GM21619 (cell line): ENCODE measurements at regions not wholly inside any gene's neighbourhood (a gene's known extent, or its start where the extent isn't known, plus 50 kb on each side); places are given as distances from the start of the nearest gene placed in this dataset.
"Not testable (repeated sequence)": the region's sequence is repeated elsewhere in the genome, so short reads cannot be mapped to it uniquely, and the experiment has no call there.

Source experiments
- ATAC-seq: cut with Tn5 transposase; IDR thresholded peaks from one replicate; pipeline ENCODE4 v1.9.1; 2021; ENCODE audit not compliant: unreplicated experiment

DNA sequence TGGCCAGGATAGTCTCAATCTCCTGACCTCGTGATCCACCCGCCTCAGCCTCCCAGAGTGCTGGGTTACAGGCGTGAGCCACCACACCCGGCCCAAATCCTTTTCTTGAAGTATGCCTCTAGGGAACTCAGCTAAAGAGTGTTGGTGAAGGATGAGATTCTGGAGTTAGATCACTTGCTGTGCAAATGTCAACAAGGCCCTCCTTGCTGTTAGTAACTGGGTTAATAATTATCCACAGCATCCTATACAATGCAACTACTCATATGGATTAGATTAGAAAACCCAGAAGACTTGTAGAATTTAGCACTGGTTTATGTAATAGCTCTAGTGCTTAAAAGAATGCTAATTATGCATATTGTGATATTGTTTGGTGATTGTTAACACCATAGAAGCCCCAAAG, 310.8 kb upstream of the TFPI start:
- ATAC-seq: no peak

- no peak for ATAC-seq
Observed at GRCh38 chr2:187867165-187867564, 312.9 kb upstream of the TFPI start.

- no peak for ATAC-seq
Observed at GRCh38 chr2:187869195-187869594, 315.0 kb upstream of the TFPI start.

DNA sequence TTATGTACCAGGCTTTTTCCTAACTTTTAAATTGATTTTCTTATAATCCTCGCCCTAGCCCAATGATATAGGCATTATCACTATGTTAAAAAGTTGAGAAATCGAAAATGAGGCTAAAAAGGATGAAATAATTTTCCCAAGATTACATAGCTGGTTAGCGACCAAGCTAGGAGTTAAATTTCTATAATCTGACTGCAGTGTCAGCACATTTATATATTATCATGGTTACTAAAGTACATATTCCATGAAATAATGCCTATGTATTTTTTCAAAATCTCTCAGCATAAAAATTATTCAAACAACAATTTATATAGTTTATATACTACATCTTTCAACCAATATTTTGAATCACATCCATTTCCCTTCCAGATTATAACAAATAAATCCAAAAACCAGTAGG, 317.3 kb upstream of the TFPI start:
- ATAC-seq: no peak

DNA sequence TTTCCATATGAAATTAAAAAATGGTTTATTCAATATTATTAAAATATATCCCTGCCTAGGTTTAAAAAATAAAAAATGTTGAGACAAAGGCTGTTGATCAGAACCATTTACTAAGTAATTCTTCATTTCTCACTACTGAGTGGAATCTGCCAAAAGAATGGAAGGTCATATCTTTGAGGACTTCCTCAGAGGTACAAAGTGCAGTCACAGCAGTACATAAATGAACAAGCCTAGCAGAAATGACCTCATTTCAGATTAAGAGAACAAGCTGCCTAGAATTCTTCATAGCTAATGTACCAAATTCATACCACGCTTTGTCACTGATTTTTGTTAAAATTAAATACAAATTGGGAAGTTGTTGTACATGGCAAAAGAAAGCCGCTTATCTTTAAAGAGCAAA, 318.9 kb upstream of the TFPI start:
- ATAC-seq: no peak

GRCh38 chr2:187874786-187875185, 320.6 kb upstream of the TFPI start:
- no peak for ATAC-seq

DNA sequence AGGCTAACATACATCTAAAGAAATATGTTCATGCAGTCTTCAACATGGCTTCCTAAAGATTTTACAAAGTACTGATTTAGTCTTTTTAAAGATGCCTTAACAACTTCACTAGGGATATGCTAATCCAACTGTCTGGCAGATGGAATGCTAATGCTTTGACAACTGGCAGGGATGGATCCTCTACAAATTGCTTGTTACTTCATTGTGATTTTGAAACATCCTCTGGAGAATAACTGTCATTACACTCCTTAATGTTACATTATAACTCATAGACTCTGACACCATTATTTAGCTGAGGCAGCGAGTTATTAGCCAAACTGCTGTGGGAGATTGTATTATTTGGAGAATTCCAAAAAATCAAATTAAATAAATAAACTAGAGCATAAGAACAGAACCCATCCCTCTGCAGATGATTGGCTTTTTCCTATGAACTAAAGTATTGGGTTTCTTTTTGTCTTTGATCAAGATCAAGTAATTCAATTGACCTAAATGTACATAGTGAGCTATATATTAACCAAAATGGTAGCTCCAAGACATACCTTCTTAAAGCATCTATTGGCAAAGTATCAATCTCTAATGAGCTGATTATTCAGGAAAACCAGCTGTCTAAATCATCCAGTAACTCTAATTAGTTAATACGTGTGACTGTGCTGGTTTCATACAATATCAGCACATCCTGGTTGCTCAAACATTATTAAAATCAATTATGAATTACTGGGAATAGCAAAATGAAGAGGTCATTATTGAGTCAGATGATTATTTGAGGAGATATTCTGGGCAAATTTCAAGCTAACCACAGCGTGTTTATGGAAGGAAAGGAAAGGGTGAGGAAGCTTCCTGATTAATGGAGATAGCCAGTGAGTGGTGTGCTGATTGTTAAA, 321.3 kb upstream of the TFPI start:
- no peak for ATAC-seq

GRCh38 chr2:187876554-187876953, 322.3 kb upstream of the TFPI start:
- ATAC-seq: no peak

- no peak for ATAC-seq
Observed at GRCh38 chr2:187877391-187877790, 323.2 kb upstream of the TFPI start.

GRCh38 chr2:187878112-187878511, 323.9 kb upstream of the TFPI start:
- ATAC-seq: no peak

DNA sequence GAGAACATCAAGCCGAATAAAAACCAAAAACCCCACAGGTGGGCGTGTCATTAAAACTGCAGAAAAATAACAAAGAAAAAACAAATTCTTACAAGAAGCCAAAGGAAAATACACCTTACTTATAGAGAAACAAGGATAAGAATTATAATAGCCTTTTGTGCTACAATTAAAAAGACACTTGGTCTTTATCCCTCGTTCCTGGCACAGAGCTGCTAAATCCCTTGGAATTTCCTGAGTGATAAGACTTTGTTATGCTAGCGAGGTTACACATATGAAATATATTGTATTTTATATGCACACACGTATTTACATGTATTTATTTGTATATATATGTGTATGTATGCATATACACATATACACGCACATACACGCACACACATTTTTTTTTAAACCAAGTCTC, 325.3 kb upstream of the TFPI start:
- ATAC-seq: no peak

DNA sequence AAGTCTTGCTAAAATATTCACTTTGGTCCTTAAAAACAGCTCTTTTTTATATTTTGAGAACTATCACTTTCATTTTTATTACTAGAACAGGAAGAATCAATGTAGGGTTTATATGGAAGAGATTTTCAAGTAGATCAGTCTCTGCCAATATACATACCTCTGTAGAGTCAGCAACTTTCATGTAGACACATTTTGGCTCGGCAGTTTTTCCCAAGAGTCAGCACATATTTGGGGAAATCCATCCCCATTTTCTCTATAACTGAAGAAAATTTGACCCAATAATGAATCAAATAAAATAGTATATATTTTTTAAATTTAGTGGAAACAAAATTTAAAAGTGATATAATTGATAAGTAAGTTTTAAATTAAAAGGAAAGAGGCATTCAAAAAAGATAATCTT, 329.8 kb upstream of the TFPI start:
- no peak for ATAC-seq

- no peak for ATAC-seq
Observed at GRCh38 chr2:187890690-187891089, 336.5 kb upstream of the TFPI start.

- ATAC-seq: no peak
Observed at GRCh38 chr2:187900021-187900420, 345.8 kb upstream of the TFPI start.

DNA sequence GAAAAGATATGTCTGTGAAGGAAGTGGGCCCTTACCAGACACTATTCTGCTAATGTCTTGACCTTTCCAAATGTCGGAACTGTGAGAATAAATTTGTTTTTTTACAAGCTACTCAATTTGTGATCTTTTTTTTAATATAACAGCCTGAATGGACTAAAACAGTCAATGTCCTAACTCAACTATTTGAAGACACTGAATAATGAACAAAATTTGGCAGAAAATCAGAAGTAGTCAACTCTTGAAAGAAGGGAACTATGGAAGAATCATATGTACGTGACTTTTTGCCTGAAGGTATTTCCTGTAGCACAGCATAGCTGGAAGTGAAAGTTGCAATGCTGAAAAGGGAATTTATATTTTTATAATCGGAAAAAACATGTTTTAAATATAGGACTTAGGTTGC, 351.8 kb upstream of the TFPI start:
- no peak for ATAC-seq

GRCh38 chr2:187910922-187911321, 356.7 kb upstream of the TFPI start:
- not testable (repeated sequence) for ATAC-seq

GRCh38 chr2:187912950-187913349, 358.7 kb upstream of the TFPI start:
- no peak for ATAC-seq

DNA sequence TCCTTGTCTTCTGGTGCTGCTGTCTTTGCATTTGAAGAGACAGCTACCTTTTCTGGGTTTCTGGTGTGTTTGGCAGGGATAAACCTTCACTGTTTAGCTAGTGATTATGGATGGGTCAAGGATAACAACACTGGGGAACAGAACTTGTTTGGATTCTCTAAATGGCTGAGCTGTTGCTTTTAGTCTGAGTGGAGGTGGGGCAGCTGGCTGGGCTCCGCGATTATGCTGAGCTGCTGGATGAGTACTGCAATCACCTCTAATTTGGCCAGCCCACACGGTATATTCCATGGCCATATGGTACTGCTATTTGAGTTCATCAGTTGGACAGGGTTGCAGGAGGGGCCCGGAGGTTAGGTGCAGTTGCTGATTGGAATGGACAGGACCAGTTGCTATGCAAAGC, 361.6 kb upstream of the TFPI start:
- ATAC-seq: no peak

DNA sequence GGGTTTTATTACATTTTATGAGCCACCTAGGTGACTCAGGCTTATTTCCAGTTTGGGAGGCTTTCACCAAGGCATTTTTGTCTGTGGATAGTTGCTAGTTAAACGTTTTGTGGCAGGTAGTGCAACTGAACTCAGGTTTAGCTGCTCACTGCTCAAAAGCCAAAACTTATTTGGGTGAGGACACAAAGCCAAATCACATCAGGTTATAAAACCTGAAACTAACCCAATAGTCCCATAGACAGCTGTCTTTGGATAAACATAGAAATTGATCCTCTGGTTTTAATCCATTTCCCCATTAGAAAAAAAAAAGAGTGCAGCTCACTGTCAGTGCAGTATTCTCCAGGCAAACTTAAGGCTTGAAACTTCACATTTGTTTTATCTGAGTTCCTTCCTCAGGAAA, 362.6 kb upstream of the TFPI start:
- ATAC-seq: no peak

DNA sequence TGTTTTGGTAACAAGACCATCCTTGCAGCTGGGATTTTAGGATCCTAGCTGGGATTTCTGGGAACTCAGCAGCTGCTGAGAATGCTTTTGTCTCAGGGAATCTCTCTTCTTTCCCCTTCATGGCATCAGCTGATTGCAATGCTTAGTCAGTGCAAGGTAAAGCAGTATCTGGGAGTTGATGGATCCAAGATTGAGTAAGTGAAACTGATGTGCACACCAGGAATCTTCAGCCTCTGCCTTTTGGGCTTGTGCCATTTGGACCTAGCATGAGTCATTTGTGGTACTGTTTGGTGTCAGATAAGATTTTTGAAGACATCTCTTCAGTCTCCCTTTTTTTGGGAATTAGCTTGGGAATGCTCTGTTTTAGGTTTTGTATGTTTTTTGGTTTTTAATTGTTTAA, 363.3 kb upstream of the TFPI start:
- no peak for ATAC-seq

- ATAC-seq: no peak
Observed at GRCh38 chr2:187918996-187919821, 365.0 kb upstream of the TFPI start.

GRCh38 chr2:187920511-187920910, 366.3 kb upstream of the TFPI start:
- no peak for ATAC-seq
